ENCODE measurements at regions not wholly inside any gene's neighbourhood (a gene's known extent, or its start where the extent isn't known, plus 50 kb on each side); places are given as distances from the start of the nearest gene placed in this dataset.

DNA sequence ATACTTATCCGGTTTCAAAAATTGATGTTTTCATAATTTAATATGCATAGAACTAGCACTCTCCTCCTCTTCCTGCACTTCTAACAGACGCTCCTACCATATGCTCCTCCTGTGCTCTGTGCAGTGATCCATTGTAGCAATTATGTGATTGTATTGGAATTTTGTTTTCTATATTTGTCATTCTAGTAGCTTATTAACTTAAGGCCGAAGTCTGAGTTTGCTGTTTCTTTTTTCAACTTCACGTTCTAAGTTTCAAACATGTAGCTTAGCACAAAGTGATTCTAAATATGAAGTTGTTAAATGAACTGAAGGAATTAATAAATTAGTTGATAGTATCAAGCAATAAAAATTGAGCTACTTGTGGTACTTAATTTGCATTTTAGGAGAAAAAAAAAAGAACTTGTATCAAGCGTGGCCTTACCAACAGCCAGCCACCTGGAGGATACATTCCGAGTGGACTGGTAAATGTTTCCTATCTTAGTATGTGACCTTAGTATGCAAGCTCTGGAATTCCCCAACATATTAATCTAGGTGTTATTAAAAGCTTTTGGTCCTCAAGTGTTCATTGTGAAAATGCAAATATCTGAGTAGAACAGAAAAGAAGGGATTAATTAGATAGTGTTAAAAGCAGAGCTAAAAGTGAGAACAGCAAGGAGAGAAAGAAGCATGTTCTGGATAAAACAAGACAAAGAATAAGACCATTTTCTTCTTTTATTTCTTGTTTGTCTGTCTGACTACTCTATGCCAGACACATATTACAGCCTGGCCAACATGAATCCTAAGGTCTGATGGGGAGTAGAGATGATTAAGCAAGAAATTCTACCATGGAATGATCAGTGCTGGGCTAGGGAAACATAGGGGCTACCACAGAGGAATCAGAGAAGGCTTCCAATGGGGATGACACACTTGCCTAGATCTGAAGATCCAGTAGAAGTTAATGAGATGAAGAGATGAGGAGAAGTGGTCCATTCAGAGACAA is 290.4 kb upstream of the MON1B start:
- H4K20me1 ChIP-seq (ENCODE audit: insufficient read depth, low read depth, low read length), result no peaks in the 10 kb centered on the region; the same call in 1 of the 2 replicates
- H3K4me1 ChIP-seq (ENCODE audit: low read length), result no peaks in the 10 kb centered on the region
- H3K9me2 ChIP-seq (replicated peaks; ENCODE audit: insufficient read depth, low read length), result no peaks in the 10 kb centered on the region
- no peak overlapping the region for H3K27ac ChIP-seq (ENCODE audit: low read length)
- no peak overlapping the region for H3K9ac ChIP-seq (ENCODE audit: low read length)
- no peak overlapping the region for H3K4me3 ChIP-seq (ENCODE audit: low read length)
- no peak overlapping the region for H3K4me2 ChIP-seq (ENCODE audit: low read depth, low read length, poor library complexity, severe bottlenecking)
- no peak for DNase-seq
- H3K9me3 ChIP-seq (ENCODE audit: low read length), result no peaks in the 10 kb centered on the region
- H3K27me3 ChIP-seq (ENCODE audit: low read length), result no peaks in the 10 kb centered on the region
- no peak overlapping the region for H2AFZ ChIP-seq (ENCODE audit: low read length)
- no peaks in the 10 kb centered on the region for H3K36me3 ChIP-seq (ENCODE audit: insufficient read depth, low read length)
- H3K79me2 ChIP-seq (ENCODE audit: low read length), result no peaks in the 10 kb centered on the region

DNA sequence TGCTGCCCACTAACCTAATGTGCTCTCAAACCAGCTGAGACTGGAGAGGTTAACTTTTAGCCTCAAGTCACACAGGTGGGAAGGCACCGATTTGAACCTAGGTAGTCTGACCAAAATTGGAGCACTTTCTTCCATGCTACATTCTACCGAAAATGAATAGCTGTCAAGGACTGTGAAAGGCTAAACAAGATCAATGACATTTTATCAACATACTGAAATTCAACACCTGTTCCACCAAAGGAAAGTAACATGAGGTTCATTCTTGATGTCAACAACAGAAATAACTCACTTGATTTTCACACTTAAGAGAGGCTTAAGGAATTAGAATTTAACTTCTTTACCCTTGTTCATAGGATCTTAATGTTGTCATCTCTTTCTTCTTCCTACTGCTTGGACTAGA is 284.4 kb upstream of the MON1B start:
- Histone ChIP-seq H3K79me2 (ENCODE audit: low read length) (no peaks in the 10 kb centered on the region), H4K20me1 (ENCODE audit: insufficient read depth, low read depth, low read length) (no peaks in the 10 kb centered on the region; the same call in 1 of the 2 replicates)
- DNase-seq, result no peak

GRCh38 chr16:76910931-76911330 is 280.1 kb upstream of the MON1B start:
- Histone ChIP-seq H3K9ac (ENCODE audit: low read length) (no peak overlapping the region), H3K79me2 (ENCODE audit: low read length) (no peaks in the 10 kb centered on the region), H3K4me2 (ENCODE audit: low read depth, low read length, poor library complexity, severe bottlenecking) (no peak overlapping the region), H3K36me3 (ENCODE audit: insufficient read depth, low read length) (no peaks in the 10 kb centered on the region), H3K9me3 (ENCODE audit: low read length) (no peaks in the 10 kb centered on the region), H2AFZ (ENCODE audit: low read length) (no peak overlapping the region), H3K4me3 (ENCODE audit: low read length) (no peak overlapping the region), H4K20me1 (ENCODE audit: insufficient read depth, low read depth, low read length) (no peaks in the 10 kb centered on the region; the same call in 1 of the 2 replicates), H3K27me3 (ENCODE audit: low read length) (no peaks in the 10 kb centered on the region), H3K4me1 (ENCODE audit: low read length) (no peaks in the 10 kb centered on the region), H3K9me2 (replicated peaks; ENCODE audit: insufficient read depth, low read length) (no peaks in the 10 kb centered on the region), H3K27ac (ENCODE audit: low read length) (no peak overlapping the region)
- no peak for DNase-seq

More for the DNA sequence above, 284.4 kb upstream of the MON1B start:
- H3K9ac ChIP-seq (ENCODE audit: low read length), result no peak overlapping the region
- H3K9me3 ChIP-seq (ENCODE audit: low read length), result no peaks in the 10 kb centered on the region
- no peaks in the 10 kb centered on the region for H3K9me2 ChIP-seq (replicated peaks; ENCODE audit: insufficient read depth, low read length)
- no peak overlapping the region for H3K4me3 ChIP-seq (ENCODE audit: low read length)
- no peak overlapping the region for H3K27ac ChIP-seq (ENCODE audit: low read length)
- no peaks in the 10 kb centered on the region for H3K36me3 ChIP-seq (ENCODE audit: insufficient read depth, low read length)
- no peaks in the 10 kb centered on the region for H3K27me3 ChIP-seq (ENCODE audit: low read length)
- H3K4me2 ChIP-seq (ENCODE audit: low read depth, low read length, poor library complexity, severe bottlenecking), result no peak overlapping the region
- no peak overlapping the region for H2AFZ ChIP-seq (ENCODE audit: low read length)
- H3K4me1 ChIP-seq (ENCODE audit: low read length), result no peaks in the 10 kb centered on the region

GRCh38 chr16:76913046-76913445 is 277.9 kb upstream of the MON1B start:
- DNase-seq, result no peak
- Histone ChIP-seq H3K9me3 (ENCODE audit: low read length) (no peaks in the 10 kb centered on the region), H3K79me2 (ENCODE audit: low read length) (no peaks in the 10 kb centered on the region), H3K9ac (ENCODE audit: low read length) (no peak overlapping the region), H4K20me1 (ENCODE audit: insufficient read depth, low read depth, low read length) (no peaks in the 10 kb centered on the region; the same call in 1 of the 2 replicates), H3K4me3 (ENCODE audit: low read length) (no peak overlapping the region), H3K36me3 (ENCODE audit: insufficient read depth, low read length) (no peaks in the 10 kb centered on the region), H3K9me2 (replicated peaks; ENCODE audit: insufficient read depth, low read length) (no peaks in the 10 kb centered on the region), H3K27ac (ENCODE audit: low read length) (no peak overlapping the region), H3K4me1 (ENCODE audit: low read length) (peaks cover 6% of the 10 kb centered on the region), H3K27me3 (ENCODE audit: low read length) (no peaks in the 10 kb centered on the region), H2AFZ (ENCODE audit: low read length) (no peak overlapping the region), H3K4me2 (ENCODE audit: low read depth, low read length, poor library complexity, severe bottlenecking) (no peak overlapping the region)

DNA sequence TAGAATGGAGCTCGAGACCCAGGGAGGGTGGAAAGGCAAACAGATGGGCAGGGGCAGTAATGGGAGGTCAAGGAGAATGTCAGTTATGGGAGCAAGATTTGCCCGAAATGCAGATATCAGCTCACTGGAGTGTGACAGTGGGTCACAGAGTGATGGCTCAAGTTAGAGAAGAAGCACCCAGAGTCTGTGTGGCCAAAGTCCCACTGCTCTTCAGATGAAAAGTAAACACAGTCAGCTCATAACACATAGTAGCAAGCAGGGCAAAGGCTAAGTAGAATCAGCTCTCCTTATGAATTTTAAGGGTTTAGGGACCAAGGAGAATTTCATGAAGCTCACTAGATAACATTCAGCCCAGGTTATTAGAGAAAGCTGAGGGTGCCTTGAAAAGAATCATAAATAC is 264.9 kb upstream of the MON1B start:
- no peaks in the 10 kb centered on the region for H3K9me3 ChIP-seq (ENCODE audit: low read length)
- H3K9me2 ChIP-seq (replicated peaks; ENCODE audit: insufficient read depth, low read length), result no peaks in the 10 kb centered on the region
- no peaks in the 10 kb centered on the region for H3K79me2 ChIP-seq (ENCODE audit: low read length)
- H3K36me3 ChIP-seq (ENCODE audit: insufficient read depth, low read length), result no peaks in the 10 kb centered on the region
- DNase-seq, result no peak
- no peak overlapping the region for H3K4me3 ChIP-seq (ENCODE audit: low read length)
- no peak overlapping the region for H3K9ac ChIP-seq (ENCODE audit: low read length)
- H3K4me1 ChIP-seq (ENCODE audit: low read length), result no peaks in the 10 kb centered on the region
- no peak overlapping the region for H3K4me2 ChIP-seq (ENCODE audit: low read depth, low read length, poor library complexity, severe bottlenecking)
- no peak overlapping the region for H3K27ac ChIP-seq (ENCODE audit: low read length)
- H4K20me1 ChIP-seq (ENCODE audit: insufficient read depth, low read depth, low read length), result peaks cover 4% of the 10 kb centered on the region; the same call in 1 of the 2 replicates
- no peaks in the 10 kb centered on the region for H3K27me3 ChIP-seq (ENCODE audit: low read length)
- H2AFZ ChIP-seq (ENCODE audit: low read length), result no peak overlapping the region

DNA sequence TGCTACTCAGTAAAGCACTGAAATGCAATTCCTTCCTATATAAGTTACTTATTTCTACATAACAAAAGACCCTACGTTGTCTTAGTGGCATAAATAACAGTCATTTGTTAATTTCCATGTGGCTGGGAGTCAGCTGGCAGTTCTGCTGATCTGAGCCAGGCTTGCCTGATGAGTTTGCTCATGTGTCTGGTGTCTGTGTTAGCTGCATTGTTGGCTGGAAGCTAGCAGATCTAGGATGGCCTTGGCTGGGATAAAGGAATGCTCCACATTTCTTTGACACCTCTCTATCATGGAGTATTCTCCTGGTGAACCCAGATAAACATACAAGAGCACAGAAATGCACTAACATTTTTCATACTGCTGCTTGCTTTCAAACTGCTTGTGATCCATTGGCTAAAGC is 264.4 kb upstream of the MON1B start:
- Histone ChIP-seq H3K4me3 (ENCODE audit: low read length) (no peak overlapping the region), H4K20me1 (ENCODE audit: insufficient read depth, low read depth, low read length) (peaks cover 4% of the 10 kb centered on the region; the same call in 1 of the 2 replicates), H3K9me2 (replicated peaks; ENCODE audit: insufficient read depth, low read length) (no peaks in the 10 kb centered on the region), H3K4me1 (ENCODE audit: low read length) (no peaks in the 10 kb centered on the region), H2AFZ (ENCODE audit: low read length) (no peak overlapping the region), H3K79me2 (ENCODE audit: low read length) (no peaks in the 10 kb centered on the region), H3K4me2 (ENCODE audit: low read depth, low read length, poor library complexity, severe bottlenecking) (no peak overlapping the region), H3K9me3 (ENCODE audit: low read length) (no peaks in the 10 kb centered on the region), H3K9ac (ENCODE audit: low read length) (no peak overlapping the region), H3K27ac (ENCODE audit: low read length) (no peak overlapping the region), H3K27me3 (ENCODE audit: low read length) (no peaks in the 10 kb centered on the region), H3K36me3 (ENCODE audit: insufficient read depth, low read length) (no peaks in the 10 kb centered on the region)
- DNase-seq, result no peak

- H3K4me2 ChIP-seq (ENCODE audit: low read depth, low read length, poor library complexity, severe bottlenecking), result no peak overlapping the region
- H4K20me1 ChIP-seq (ENCODE audit: insufficient read depth, low read depth, low read length), result 0 out of 2 replicates have a peak, but pooled peaks cover 4% of the 10 kb centered on the region
- H3K9ac ChIP-seq (ENCODE audit: low read length), result no peak overlapping the region
- no peaks in the 10 kb centered on the region for H3K9me2 ChIP-seq (replicated peaks; ENCODE audit: insufficient read depth, low read length)
- H3K27me3 ChIP-seq (ENCODE audit: low read length), result no peaks in the 10 kb centered on the region
- H3K4me1 ChIP-seq (ENCODE audit: low read length), result no peaks in the 10 kb centered on the region
- H3K9me3 ChIP-seq (ENCODE audit: low read length), result no peaks in the 10 kb centered on the region
- H3K4me3 ChIP-seq (ENCODE audit: low read length), result no peak overlapping the region
- DNase-seq, result no peak
- no peak overlapping the region for H2AFZ ChIP-seq (ENCODE audit: low read length)
- H3K79me2 ChIP-seq (ENCODE audit: low read length), result no peaks in the 10 kb centered on the region
- H3K27ac ChIP-seq (ENCODE audit: low read length), result no peak overlapping the region
- no peaks in the 10 kb centered on the region for H3K36me3 ChIP-seq (ENCODE audit: insufficient read depth, low read length)
Measured at GRCh38 chr16:76931186-76931585, 259.8 kb upstream of the MON1B start.

GRCh38 chr16:76932541-76933211 is 258.3 kb upstream of the MON1B start:
- Histone ChIP-seq H3K4me2 (ENCODE audit: low read depth, low read length, poor library complexity, severe bottlenecking) (no peak overlapping the region), H3K36me3 (ENCODE audit: insufficient read depth, low read length) (no peaks in the 10 kb centered on the region), H3K4me3 (ENCODE audit: low read length) (no peak overlapping the region), H3K9me2 (replicated peaks; ENCODE audit: insufficient read depth, low read length) (no peaks in the 10 kb centered on the region), H3K27me3 (ENCODE audit: low read length) (no peaks in the 10 kb centered on the region), H3K9me3 (ENCODE audit: low read length) (no peaks in the 10 kb centered on the region), H2AFZ (ENCODE audit: low read length) (no peak overlapping the region), H3K4me1 (ENCODE audit: low read length) (no peaks in the 10 kb centered on the region), H3K79me2 (ENCODE audit: low read length) (no peaks in the 10 kb centered on the region), H3K27ac (ENCODE audit: low read length) (no peak overlapping the region), H3K9ac (ENCODE audit: low read length) (no peak overlapping the region), H4K20me1 (ENCODE audit: insufficient read depth, low read depth, low read length) (no peaks in the 10 kb centered on the region)
- DNase-seq, result no peak
